HL-60 (cell line): ENCODE measurements at regions not wholly inside any gene's neighbourhood (a gene's known extent, or its start where the extent isn't known, plus 50 kb on each side); places are given as distances from the start of the nearest gene placed in this dataset.

Experiments
- CTCF ChIP-seq: IDR thresholded peaks from one replicate; pipeline ENCODE4 v1.5.1; 2011; ENCODE audit warnings: low read length, control low read depth, inconsistent platforms; ENCODE audit not compliant: insufficient read depth
- GABPA ChIP-seq: IDR thresholded peaks from 2 replicates; pipeline ENCODE4 v1.6.1; 2012; ENCODE audit warnings: low read depth
- POLR2AphosphoS5 ChIP-seq: IDR thresholded peaks from 2 replicates; pipeline ENCODE4 v1.6.1; 2012; ENCODE audit warnings: low read depth
- REST ChIP-seq: IDR thresholded peaks from 2 replicates; pipeline ENCODE4 v1.6.1; 2012; ENCODE audit warnings: low read depth; ENCODE audit not compliant: insufficient replicate concordance

- TF ChIP-seq POLR2AphosphoS5, result no peak
- no peak for TF ChIP-seq CTCF
- no peak for TF ChIP-seq REST
- no peak for TF ChIP-seq GABPA
Observed at GRCh38 chr9:103377667-103378066, 382.5 kb downstream of the CYLC2 start.
